Endothelial cell of umbilical vein (primary cell): ENCODE measurements at regions not wholly inside any gene's neighbourhood (a gene's known extent, or its start where the extent isn't known, plus 50 kb on each side); places are given as distances from the start of the nearest gene placed in this dataset.

Source experiments
- CTCF ChIP-seq, 2 donors: IDR thresholded peaks; 1 replicate in 1 of 2; 2 replicates in 1 of 2; pipeline ENCODE4 v1.5.1; 2011; ENCODE audit warnings: low read length in 2 of 2, mild to moderate bottlenecking in 2 of 2, moderate library complexity in 2 of 2, control low read depth in 1 of 2, inconsistent platforms in 1 of 2, low read depth in 1 of 2; ENCODE audit not compliant: insufficient read depth in 1 of 2; ENCODE audit errors: extremely low read depth in 1 of 2
- EZH2 ChIP-seq: IDR thresholded peaks from 2 replicates; pipeline ENCODE4 v1.6.1; 2012; ENCODE audit warnings: borderline replicate concordance, low read depth, mild to moderate bottlenecking, moderate library complexity, low read length, inconsistent platforms; ENCODE audit not compliant: severe bottlenecking
- GATA2 ChIP-seq: IDR thresholded peaks from 2 replicates; pipeline ENCODE4 v1.7.0; 2011; ENCODE audit warnings: low read depth, mild to moderate bottlenecking, moderate library complexity, mixed read lengths, low read length; ENCODE audit not compliant: insufficient read length, insufficient read depth
- JUN ChIP-seq: IDR thresholded peaks from 2 replicates; pipeline ENCODE4 v1.6.1; 2011; ENCODE audit warnings: borderline replicate concordance, low read depth; ENCODE audit not compliant: insufficient read length, insufficient read depth
- MAX ChIP-seq: IDR thresholded peaks from 2 replicates; pipeline ENCODE4 v1.6.1; 2011; ENCODE audit not compliant: insufficient read depth, insufficient read length
- MYC ChIP-seq: IDR thresholded peaks from one replicate; pipeline ENCODE4 v1.6.1; 2011; ENCODE audit warnings: mild to moderate bottlenecking, low read depth, low read length
- POLR2A ChIP-seq: IDR thresholded peaks from 2 replicates; pipeline ENCODE4 v1.6.1; 2012; ENCODE audit warnings: low read depth, mild to moderate bottlenecking, control low read depth, low read length
- POLR2AphosphoS5 ChIP-seq: IDR thresholded peaks from 2 replicates; pipeline ENCODE4 v1.6.1; 2012; ENCODE audit warnings: low read depth, mild to moderate bottlenecking, control low read depth, low read length, moderate library complexity; ENCODE audit not compliant: insufficient read depth

GRCh38 chr9:90299968-90300367, 342.7 kb downstream of the DIRAS2 start:
- TF ChIP-seq POLR2AphosphoS5 = no peak
- TF ChIP-seq CTCF (IDR thresholded peaks at IDR 0.05; ENCODE audit: extremely low read depth in 1 of 2, insufficient read depth in 1 of 2, low read depth in 1 of 2, low read length in 2 of 2) = no peak
- TF ChIP-seq GATA2 = no peak
- no peak for TF ChIP-seq POLR2A
- no peak for TF ChIP-seq EZH2
- no peak for TF ChIP-seq MAX
- TF ChIP-seq MYC = no peak
- TF ChIP-seq JUN = no peak
